Keratinocyte (primary cell): ENCODE measurements at regions not wholly inside any gene's neighbourhood (a gene's known extent, or its start where the extent isn't known, plus 50 kb on each side); places are given as distances from the start of the nearest gene placed in this dataset.

ENCODE experiments used
- DNase-seq: peaks from one replicate; pipeline ENCODE4 v3.0.0-alpha.2; 2011; ENCODE audit warnings: low read depth, missing footprints, low spot score
- FAIRE-seq: peaks from 2 replicates; lab custom pipeline; 2011; peaks lifted over from hg19 to GRCh38; lab: Jason Lieb, UNC
- H2AFZ ChIP-seq: 2 replicates; pipeline ENCODE4 v1.6.0; 2012; ENCODE audit warnings: low read length, control low read depth, inconsistent platforms; ENCODE audit not compliant: control insufficient read depth
- H3K27ac ChIP-seq: 2 replicates; pipeline ENCODE4 v1.5.1; 2011; ENCODE audit warnings: low read length; ENCODE audit not compliant: control insufficient read depth, insufficient read depth
- H3K27me3 ChIP-seq: 3 replicates; pipeline ENCODE4 v1.6.0; 2011; ENCODE audit warnings: low read length; ENCODE audit not compliant: control insufficient read depth, insufficient read depth; ENCODE audit errors: extremely low read depth
- H3K36me3 ChIP-seq, 2 experiments: 2 replicates in 1 of 2; 3 replicates in 1 of 2; pipeline ENCODE4 v1.5.1; 2011; ENCODE audit warnings: low read length in 2 of 2, mild to moderate bottlenecking in 1 of 2; ENCODE audit not compliant: control insufficient read depth in 2 of 2, insufficient read depth in 2 of 2; ENCODE audit errors: extremely low read depth in 1 of 2
- H3K4me1 ChIP-seq: 3 replicates; pipeline ENCODE4 v1.5.1; 2011; ENCODE audit warnings: low read length; ENCODE audit not compliant: control insufficient read depth, insufficient read depth; ENCODE audit errors: extremely low read depth
- H3K4me2 ChIP-seq: 3 replicates; pipeline ENCODE4 v1.6.0; 2011; ENCODE audit warnings: low read depth, low read length; ENCODE audit not compliant: control insufficient read depth, insufficient read depth; ENCODE audit errors: extremely low read depth
- H3K4me3 ChIP-seq, 3 experiments: fragments of 200-600 bp in 1 of 3; sonication (generic) in 1 of 3; 2 replicates in 2 of 3; 3 replicates in 1 of 3; pipeline ENCODE4 v1.5.1; 2011 to 2016; ENCODE audit warnings: low read length in 3 of 3, mild to moderate bottlenecking in 3 of 3, control low read depth in 2 of 3, inconsistent platforms in 1 of 3, low read depth in 1 of 3, mixed read lengths in 1 of 3, mixed run types in 1 of 3, moderate library complexity in 1 of 3; ENCODE audit not compliant: control insufficient read depth in 2 of 3, insufficient read depth in 2 of 3; ENCODE audit errors: extremely low read depth in 1 of 3
- H3K79me2 ChIP-seq: 2 replicates; pipeline ENCODE4 v1.6.0; 2012; ENCODE audit warnings: low read length; ENCODE audit not compliant: control insufficient read depth, insufficient read depth
- H3K9ac ChIP-seq: 3 replicates; pipeline ENCODE4 v1.6.0; 2011; ENCODE audit warnings: low read length; ENCODE audit not compliant: control insufficient read depth, insufficient read depth; ENCODE audit errors: extremely low read depth
- H3K9me1 ChIP-seq: 3 replicates; pipeline ENCODE4 v1.6.0; 2011; ENCODE audit warnings: low read length; ENCODE audit not compliant: control insufficient read depth, insufficient read depth; ENCODE audit errors: extremely low read depth
- H3K9me3 ChIP-seq: 2 replicates; pipeline ENCODE4 v1.5.1; 2012; ENCODE audit warnings: low read depth, low read length; ENCODE audit not compliant: control insufficient read depth
- H4K20me1 ChIP-seq: 3 replicates; pipeline ENCODE4 v1.6.0; 2011; ENCODE audit warnings: low read length; ENCODE audit not compliant: control insufficient read depth, insufficient read depth; ENCODE audit errors: extremely low read depth
- CTCF ChIP-seq, 3 experiments: IDR thresholded peaks in 1 of 3; conservative IDR thresholded peaks in 1 of 3; optimal IDR thresholded peaks in 1 of 3; 2 replicates in 2 of 3; 3 replicates in 1 of 3; pipeline versions ENCODE3 to v1.5.1; 2011; ENCODE audit warnings: low read length in 3 of 3, mild to moderate bottlenecking in 3 of 3, moderate library complexity in 2 of 3, control low read depth in 1 of 3, inconsistent platforms in 1 of 3; ENCODE audit not compliant: insufficient read depth in 2 of 3; ENCODE audit errors: extremely low read depth in 1 of 3
- EZH2 ChIP-seq: IDR thresholded peaks from one replicate; pipeline ENCODE4 v1.6.1; 2012; ENCODE audit warnings: inconsistent platforms, mild to moderate bottlenecking, low read length, moderate library complexity
- dilution Hi-C: fragments of 300-500 bp; cut with MboI; formaldehyde crosslinking; loops from one replicate; pipeline ENCODE4 v1.7.0; 2020; ENCODE audit warnings: low sequenced_read_pairs; ENCODE audit not compliant: extremely low pct_ligation_motif_present

DNA sequence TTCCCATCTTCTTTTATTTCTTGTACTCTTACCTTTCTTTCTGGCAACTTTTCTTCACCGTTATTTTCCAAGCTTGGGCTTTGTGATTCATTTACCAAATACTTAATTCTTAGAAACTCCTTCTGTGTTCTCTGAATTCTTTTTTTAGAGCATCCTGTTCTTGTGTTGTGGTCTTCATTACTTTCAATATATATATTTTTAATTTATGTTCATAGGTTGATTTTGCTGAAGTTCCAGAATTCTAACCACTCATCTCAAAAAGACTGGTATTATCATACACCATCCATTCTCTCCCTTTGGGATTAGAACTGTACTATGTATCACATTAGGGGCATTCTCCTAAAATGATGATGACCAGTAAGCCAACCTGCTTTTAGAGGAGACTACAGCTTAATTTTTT is 362.3 kb upstream of the CBLB start:
- H3K9me1 ChIP-seq: no peaks in the 10 kb centered on the region
- FAIRE-seq (no peak), DNase-seq (no peak)
- no peaks in the 10 kb centered on the region for H3K36me3 ChIP-seq
- H3K4me2 ChIP-seq: no peak overlapping the region
- H3K4me3 ChIP-seq: no peak overlapping the region
- TF ChIP-seq EZH2 (no peak), CTCF (optimal IDR thresholded peaks at IDR 0.05 in 1 of 3, IDR thresholded peaks at IDR 0.05 in 1 of 3, conservative IDR thresholded peaks at IDR 0.05 in 1 of 3; ENCODE audit: extremely low read depth in 1 of 3, insufficient read depth in 2 of 3, low read length in 3 of 3) (no peak)
- dilution Hi-C loops: no loop called here
- no peaks in the 10 kb centered on the region for H3K4me1 ChIP-seq
- no peaks in the 10 kb centered on the region for H3K79me2 ChIP-seq
- no peaks in the 10 kb centered on the region for H4K20me1 ChIP-seq
- H3K9me3 ChIP-seq: no peaks in the 10 kb centered on the region
- no peak overlapping the region for H3K27ac ChIP-seq
- H3K9ac ChIP-seq: no peak overlapping the region
- H2AFZ ChIP-seq: no peak overlapping the region
- H3K27me3 ChIP-seq: no peaks in the 10 kb centered on the region

DNA sequence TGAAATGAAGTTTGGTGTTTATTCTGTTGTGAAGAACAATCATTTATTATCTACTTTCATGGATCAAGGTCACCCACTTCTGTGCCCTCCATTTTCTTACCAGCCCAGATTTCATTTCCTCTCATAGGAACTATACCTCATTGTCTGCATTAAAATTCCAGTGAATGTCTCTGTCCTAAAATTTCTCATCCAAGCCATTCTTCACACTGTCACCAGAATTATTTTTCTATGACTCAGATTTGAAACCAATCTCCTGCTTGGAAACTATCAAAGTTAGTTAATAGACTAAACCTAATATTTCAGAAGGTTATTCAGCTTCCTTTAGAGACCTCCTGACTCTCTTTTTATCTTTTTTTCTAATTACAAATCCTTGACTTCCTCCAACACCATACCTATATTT is 364.1 kb upstream of the CBLB start:
- Histone ChIP-seq H3K36me3 (no peaks in the 10 kb centered on the region), H3K4me3 (no peak overlapping the region), H2AFZ (no peak overlapping the region), H3K27me3 (no peaks in the 10 kb centered on the region), H3K27ac (no peak overlapping the region), H3K4me2 (no peak overlapping the region), H3K79me2 (no peaks in the 10 kb centered on the region), H3K4me1 (no peaks in the 10 kb centered on the region), H3K9ac (no peak overlapping the region), H3K9me1 (no peaks in the 10 kb centered on the region), H4K20me1 (no peaks in the 10 kb centered on the region), H3K9me3 (no peaks in the 10 kb centered on the region)
- dilution Hi-C loops: no loop called here
- FAIRE-seq (no peak), DNase-seq (no peak)
- TF ChIP-seq CTCF (optimal IDR thresholded peaks at IDR 0.05 in 1 of 3, IDR thresholded peaks at IDR 0.05 in 1 of 3, conservative IDR thresholded peaks at IDR 0.05 in 1 of 3; ENCODE audit: extremely low read depth in 1 of 3, insufficient read depth in 2 of 3, low read length in 3 of 3) (no peak), EZH2 (no peak)
